B cell (primary cell): ENCODE measurements at regions not wholly inside any gene's neighbourhood (a gene's known extent, or its start where the extent isn't known, plus 50 kb on each side); places are given as distances from the start of the nearest gene placed in this dataset.

ENCODE experiments used
- CTCF ChIP-seq: fragments of 200-600 bp; IDR thresholded peaks from one replicate; pipeline ENCODE4 v1.8.0; 2022; ENCODE audit warnings: antibody characterized with exemption, mild to moderate bottlenecking
- EZH2 ChIP-seq: IDR thresholded peaks from 2 replicates; pipeline ENCODE4 v1.6.1; 2012; ENCODE audit warnings: borderline replicate concordance, low read depth, mild to moderate bottlenecking, moderate library complexity, low read length; ENCODE audit not compliant: insufficient read depth, poor library complexity, severe bottlenecking

- TF ChIP-seq CTCF (no peak), EZH2 (no peak)
Measured at GRCh38 chr14:65794674-65795279, 382.2 kb downstream of the FUT8 start.
